H9 (cell line): ENCODE measurements at regions not wholly inside any gene's neighbourhood (a gene's known extent, or its start where the extent isn't known, plus 50 kb on each side); places are given as distances from the start of the nearest gene placed in this dataset.

Source experiments
- DNase-seq: peaks from one replicate; pipeline ENCODE4 v3.0.0-alpha.2; 2017
- H2AFZ ChIP-seq: one replicate; pipeline ENCODE4 v1.6.1; 2013; ENCODE audit warnings: mild to moderate bottlenecking, low read length, control low read depth, moderate library complexity
- H2AK5ac ChIP-seq: 2 replicates; pipeline ENCODE4 v1.6.1; 2013; ENCODE audit warnings: low read length, control low read depth, mixed read lengths; ENCODE audit not compliant: insufficient read length
- H2BK120ac ChIP-seq: one replicate; pipeline ENCODE4 v1.6.1; 2013; ENCODE audit warnings: low read depth, mild to moderate bottlenecking, low read length, control low read depth, inconsistent platforms; ENCODE audit not compliant: poor library complexity, severe bottlenecking
- H2BK12ac ChIP-seq: 2 replicates; pipeline ENCODE4 v1.6.1; 2013; ENCODE audit warnings: low read length, control low read depth, mixed read lengths, low read depth; ENCODE audit not compliant: insufficient read length
- H2BK15ac ChIP-seq: 2 replicates; pipeline ENCODE4 v1.6.1; 2013; ENCODE audit warnings: low read depth, low read length, control low read depth
- H2BK20ac ChIP-seq: one replicate; pipeline ENCODE4 v1.6.1; 2013; ENCODE audit warnings: low read depth, mild to moderate bottlenecking, low read length, control low read depth, inconsistent platforms; ENCODE audit not compliant: poor library complexity, severe bottlenecking
- H2BK5ac ChIP-seq: 2 replicates; pipeline ENCODE4 v1.6.1; 2013; ENCODE audit warnings: low read length, control low read depth, mixed read lengths; ENCODE audit not compliant: insufficient read length
- H3K14ac ChIP-seq: 2 replicates; pipeline ENCODE4 v1.6.1; 2013; ENCODE audit warnings: low read length, control low read depth; ENCODE audit not compliant: insufficient read depth
- H3K18ac ChIP-seq: 2 replicates; pipeline ENCODE4 v1.6.1; 2013; ENCODE audit warnings: low read depth, mild to moderate bottlenecking, mixed read lengths, low read length, control low read depth; ENCODE audit not compliant: insufficient read length
- H3K23ac ChIP-seq: 2 replicates; pipeline ENCODE4 v1.6.1; 2013; ENCODE audit warnings: low read length, control low read depth, mixed read lengths, low read depth; ENCODE audit not compliant: insufficient read length
- H3K23me2 ChIP-seq: 2 replicates; pipeline ENCODE4 v1.6.1; 2013; ENCODE audit warnings: low read depth, mild to moderate bottlenecking, mixed read lengths, low read length, control low read depth; ENCODE audit not compliant: insufficient read length, poor library complexity, severe bottlenecking
- H3K27ac ChIP-seq: 2 replicates; pipeline ENCODE4 v1.5.1; 2013; ENCODE audit warnings: low read length, control low read depth, mixed read lengths, low read depth; ENCODE audit not compliant: insufficient read length
- H3K27me3 ChIP-seq: 2 replicates; pipeline ENCODE4 v1.6.1; 2013; ENCODE audit warnings: low read length, control low read depth, inconsistent platforms; ENCODE audit not compliant: insufficient read depth
- H3K4ac ChIP-seq: 2 replicates; pipeline ENCODE4 v1.6.1; 2013; ENCODE audit warnings: low read depth, mild to moderate bottlenecking, control low read depth, inconsistent platforms, low read length, moderate library complexity
- H3K4me1 ChIP-seq: 2 replicates; pipeline ENCODE4 v1.6.1; 2013; ENCODE audit warnings: low read length, control low read depth, inconsistent platforms; ENCODE audit not compliant: insufficient read depth
- H3K4me2 ChIP-seq: 2 replicates; pipeline ENCODE4 v1.6.1; 2013; ENCODE audit warnings: low read length, control low read depth, mixed read lengths; ENCODE audit not compliant: insufficient read length, insufficient read depth
- H3K56ac ChIP-seq: 2 replicates; pipeline ENCODE4 v1.6.1; 2013; ENCODE audit warnings: low read depth, mild to moderate bottlenecking, mixed read lengths, low read length, control low read depth; ENCODE audit not compliant: insufficient read length
- H3K79me1 ChIP-seq: 2 replicates; pipeline ENCODE4 v1.6.1; 2013; ENCODE audit warnings: low read depth, mild to moderate bottlenecking, moderate library complexity, low read length, control low read depth, inconsistent platforms; ENCODE audit not compliant: insufficient read depth, poor library complexity, severe bottlenecking
- H3K79me2 ChIP-seq: 2 replicates; pipeline ENCODE4 v1.6.1; 2013; ENCODE audit warnings: low read length, control low read depth, inconsistent platforms; ENCODE audit not compliant: insufficient read depth
- H3K9ac ChIP-seq: 2 replicates; pipeline ENCODE4 v1.6.1; 2013; ENCODE audit warnings: low read length, control low read depth, mixed read lengths; ENCODE audit not compliant: insufficient read length; ENCODE audit errors: extremely low read depth
- H3K9me3 ChIP-seq: one replicate; pipeline ENCODE4 v1.6.1; 2013; ENCODE audit warnings: low read depth, low read length, inconsistent platforms; ENCODE audit not compliant: control insufficient read depth
- H3T11ph ChIP-seq: one replicate; pipeline ENCODE4 v1.6.1; 2013; ENCODE audit warnings: mild to moderate bottlenecking, low read length, control low read depth, inconsistent platforms
- H4K20me1 ChIP-seq: one replicate; pipeline ENCODE4 v1.6.1; 2013; ENCODE audit not compliant: control insufficient read depth, insufficient read length, insufficient read depth
- H4K5ac ChIP-seq: 2 replicates; pipeline ENCODE4 v1.6.1; 2013; ENCODE audit warnings: low read depth, mild to moderate bottlenecking, mixed read lengths, low read length, control low read depth; ENCODE audit not compliant: insufficient read length
- H4K8ac ChIP-seq: replicated peaks from 2 replicates; pipeline ENCODE4 v1.6.1; 2013; ENCODE audit warnings: low read length, control low read depth, mixed read lengths, low read depth; ENCODE audit not compliant: insufficient read length
- H4K91ac ChIP-seq: 2 replicates; pipeline ENCODE4 v1.6.1; 2013; ENCODE audit warnings: low read depth, mild to moderate bottlenecking, moderate library complexity, mixed read lengths, low read length, control low read depth; ENCODE audit not compliant: insufficient read length
- H3K27ac Mint-ChIP-seq, 3 experiments: 2 replicates in 2 of 3; 3 replicates in 1 of 3; pipeline ENCODE4 v1.8.0; 2020 to 2021; ENCODE audit warnings: mixed read lengths in 3 of 3, mild to moderate bottlenecking in 1 of 3, moderate library complexity in 1 of 3
- H3K27me3 Mint-ChIP-seq: 2 replicates; pipeline ENCODE4 v1.8.0; 2021; ENCODE audit warnings: low read depth, mild to moderate bottlenecking, moderate library complexity, mixed read lengths
- H3K36me3 Mint-ChIP-seq, 3 experiments: 2 replicates in 2 of 3; 3 replicates in 1 of 3; pipeline ENCODE4 v1.8.0; 2020 to 2021; ENCODE audit warnings: low read depth in 3 of 3, mixed read lengths in 3 of 3; ENCODE audit not compliant: insufficient read depth in 1 of 3
- H3K4me1 Mint-ChIP-seq, 2 experiments: 2 replicates each; pipeline ENCODE4 v1.8.0; 2020; ENCODE audit warnings: mixed read lengths in 2 of 2
- H3K4me3 Mint-ChIP-seq, 2 experiments: 2 replicates in 1 of 2; 3 replicates in 1 of 2; pipeline ENCODE4 v1.8.0; 2020 to 2021; ENCODE audit warnings: mild to moderate bottlenecking in 2 of 2, mixed read lengths in 2 of 2, moderate library complexity in 1 of 2
- H3K9me3 Mint-ChIP-seq, 2 experiments: 2 replicates in 1 of 2; 3 replicates in 1 of 2; pipeline ENCODE4 v1.8.0; 2020; ENCODE audit warnings: mild to moderate bottlenecking in 2 of 2, mixed read lengths in 2 of 2, moderate library complexity in 1 of 2
- WGBS: extraction: QIAGEN DNeasy Blood & Tissue Kit; methylation state at CpG from one replicate; pipeline ENCODE4 v1.1.7; 2013; ENCODE audit warnings: missing lambda C conversion rate, low lambda C conversion rate, mixed read lengths; ENCODE audit not compliant: insufficient read length; ENCODE audit errors: extremely low coverage; 5-methylcytosine and 5-hydroxymethylcytosine counted together
- TF ChIP-seq, protein P1 (sequence below): fragments of 200-600 bp; sonication (generic); conservative IDR thresholded peaks from 3 replicates; pipeline ENCODE4 v1.8.0; 2021; ENCODE audit warnings: antibody characterized with exemption, mild to moderate bottlenecking

DNA sequence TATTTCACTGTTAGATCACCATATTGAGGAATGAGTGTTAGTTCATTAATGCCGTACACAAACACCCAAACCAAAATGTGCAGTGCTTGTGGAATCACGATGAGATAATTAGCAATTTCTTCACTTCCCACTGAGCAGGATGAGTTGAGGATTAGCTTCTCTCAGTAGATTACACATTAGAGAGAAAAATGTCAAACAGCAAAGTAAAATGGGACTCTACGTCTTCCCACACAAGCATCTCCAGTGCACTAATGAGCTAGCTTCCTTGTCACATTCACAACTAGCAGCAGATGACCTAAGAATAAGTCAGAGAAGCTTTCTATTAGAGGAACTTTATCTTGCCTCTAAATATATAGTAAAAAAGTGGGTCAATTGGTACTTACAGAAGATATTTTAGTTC is 926.9 kb downstream of the TSN start:
- TF ChIP-seq, protein P1, sequence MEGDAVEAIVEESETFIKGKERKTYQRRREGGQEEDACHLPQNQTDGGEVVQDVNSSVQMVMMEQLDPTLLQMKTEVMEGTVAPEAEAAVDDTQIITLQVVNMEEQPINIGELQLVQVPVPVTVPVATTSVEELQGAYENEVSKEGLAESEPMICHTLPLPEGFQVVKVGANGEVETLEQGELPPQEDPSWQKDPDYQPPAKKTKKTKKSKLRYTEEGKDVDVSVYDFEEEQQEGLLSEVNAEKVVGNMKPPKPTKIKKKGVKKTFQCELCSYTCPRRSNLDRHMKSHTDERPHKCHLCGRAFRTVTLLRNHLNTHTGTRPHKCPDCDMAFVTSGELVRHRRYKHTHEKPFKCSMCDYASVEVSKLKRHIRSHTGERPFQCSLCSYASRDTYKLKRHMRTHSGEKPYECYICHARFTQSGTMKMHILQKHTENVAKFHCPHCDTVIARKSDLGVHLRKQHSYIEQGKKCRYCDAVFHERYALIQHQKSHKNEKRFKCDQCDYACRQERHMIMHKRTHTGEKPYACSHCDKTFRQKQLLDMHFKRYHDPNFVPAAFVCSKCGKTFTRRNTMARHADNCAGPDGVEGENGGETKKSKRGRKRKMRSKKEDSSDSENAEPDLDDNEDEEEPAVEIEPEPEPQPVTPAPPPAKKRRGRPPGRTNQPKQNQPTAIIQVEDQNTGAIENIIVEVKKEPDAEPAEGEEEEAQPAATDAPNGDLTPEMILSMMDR, result no peak
- H3K4ac ChIP-seq, result no peak overlapping the region

More for the DNA sequence above, 926.9 kb downstream of the TSN start:
- no peak overlapping the region for H3K56ac ChIP-seq
- no peak overlapping the region for H4K5ac ChIP-seq
- no peak overlapping the region for H2BK12ac ChIP-seq
- H2BK20ac ChIP-seq, result no peak overlapping the region
- H3K9ac ChIP-seq, result no peak overlapping the region
- no peaks in the 10 kb centered on the region for H4K20me1 ChIP-seq
- H3K36me3 Mint-ChIP-seq, result peaks cover 3 to 5% (median 4%) of the 10 kb centered on the region in 3 experiments; a peak in 5 of 7 replicates
- WGBS, result no CpG with 5 or more reads among the region's 3 CpGs
- no peak overlapping the region for H3K4me3 Mint-ChIP-seq
- no peak overlapping the region for H3K18ac ChIP-seq
- H4K8ac ChIP-seq, result no peak overlapping the region
- H3K27me3 ChIP-seq, result no peaks in the 10 kb centered on the region
- no peak overlapping the region for H2AFZ ChIP-seq
- H3K9me3 Mint-ChIP-seq, result peaks cover 2 to 7% of the 10 kb centered on the region in 2 experiments; a peak in 2 of 5 replicates
- H3K27me3 Mint-ChIP-seq, result no peaks in the 10 kb centered on the region
- H3K79me1 ChIP-seq, result no peaks in the 10 kb centered on the region
- H2BK120ac ChIP-seq, result no peak overlapping the region
- no peak overlapping the region for H2BK15ac ChIP-seq
- H3K23me2 ChIP-seq, result no peaks in the 10 kb centered on the region
- H3K27ac Mint-ChIP-seq, result no peak overlapping the region
- DNase-seq, result no peak
- no peaks in the 10 kb centered on the region for H3K9me3 ChIP-seq
- H2AK5ac ChIP-seq, result no peak overlapping the region
- H3K4me1 Mint-ChIP-seq, result no peaks in the 10 kb centered on the region
- no peak overlapping the region for H4K91ac ChIP-seq
- no peak overlapping the region for H3K23ac ChIP-seq
- H3K14ac ChIP-seq, result no peak overlapping the region
- H2BK5ac ChIP-seq, result no peak overlapping the region
- H3K4me1 ChIP-seq, result no peaks in the 10 kb centered on the region
- H3K4me2 ChIP-seq, result no peak overlapping the region
- no peak overlapping the region for H3K27ac ChIP-seq
- H3T11ph ChIP-seq, result no peak overlapping the region
- no peaks in the 10 kb centered on the region for H3K79me2 ChIP-seq
